AG20443 (cell line): ENCODE measurements at regions not wholly inside any gene's neighbourhood (a gene's known extent, or its start where the extent isn't known, plus 50 kb on each side); places are given as distances from the start of the nearest gene placed in this dataset.

Source experiments
- DNase-seq: peaks from one replicate; pipeline ENCODE4 v3.0.0; 2012; ENCODE audit warnings: low spot score, mixed read lengths

DNA sequence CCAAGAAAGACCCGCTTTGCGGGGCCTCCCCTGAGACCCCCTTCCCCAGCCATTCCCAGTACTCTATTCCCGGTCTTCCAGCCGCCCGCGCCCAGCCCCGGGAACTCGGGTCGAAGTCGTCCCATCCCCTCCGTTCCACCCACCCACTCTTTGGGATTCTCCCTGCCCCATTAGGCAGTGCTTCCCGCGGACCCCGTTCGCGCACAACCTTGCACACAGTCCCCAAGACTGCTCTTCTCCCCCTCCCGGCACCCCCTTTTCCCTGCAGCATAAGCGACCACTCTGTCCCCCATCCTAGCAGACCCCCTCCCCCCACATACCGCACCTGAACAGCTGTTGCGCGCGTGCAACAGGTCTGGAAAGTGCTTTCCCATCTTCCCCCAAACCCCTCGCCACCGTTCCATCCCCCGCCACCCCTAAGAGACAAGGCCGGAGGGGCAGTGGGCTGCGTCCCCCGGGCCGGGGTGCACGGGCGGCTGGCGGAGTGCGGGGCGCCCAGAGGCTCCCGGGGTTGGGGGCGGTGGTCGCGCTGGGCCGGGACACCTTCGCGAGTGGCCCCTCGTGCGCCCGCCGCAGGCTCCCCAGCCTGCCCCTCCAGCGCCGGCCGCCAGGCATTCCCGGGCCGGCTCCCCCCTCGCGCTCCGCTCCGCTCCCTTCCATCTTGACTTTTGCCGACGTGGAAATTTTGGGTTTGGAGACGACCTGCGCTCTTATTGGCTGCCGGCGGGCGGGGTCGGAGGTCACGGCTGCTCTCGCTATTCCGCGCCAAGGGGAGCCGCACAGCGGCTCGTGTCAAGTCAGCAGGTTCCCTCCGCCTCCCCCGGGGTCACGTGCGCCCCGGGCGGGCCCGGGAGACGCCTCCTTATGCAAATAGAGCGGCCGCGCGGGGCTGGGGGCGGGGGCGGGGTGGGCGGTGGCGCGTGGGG lies 201.2 kb upstream of the NFE2L3 start:
- peak; percentile 93 for DNase-seq

DNA sequence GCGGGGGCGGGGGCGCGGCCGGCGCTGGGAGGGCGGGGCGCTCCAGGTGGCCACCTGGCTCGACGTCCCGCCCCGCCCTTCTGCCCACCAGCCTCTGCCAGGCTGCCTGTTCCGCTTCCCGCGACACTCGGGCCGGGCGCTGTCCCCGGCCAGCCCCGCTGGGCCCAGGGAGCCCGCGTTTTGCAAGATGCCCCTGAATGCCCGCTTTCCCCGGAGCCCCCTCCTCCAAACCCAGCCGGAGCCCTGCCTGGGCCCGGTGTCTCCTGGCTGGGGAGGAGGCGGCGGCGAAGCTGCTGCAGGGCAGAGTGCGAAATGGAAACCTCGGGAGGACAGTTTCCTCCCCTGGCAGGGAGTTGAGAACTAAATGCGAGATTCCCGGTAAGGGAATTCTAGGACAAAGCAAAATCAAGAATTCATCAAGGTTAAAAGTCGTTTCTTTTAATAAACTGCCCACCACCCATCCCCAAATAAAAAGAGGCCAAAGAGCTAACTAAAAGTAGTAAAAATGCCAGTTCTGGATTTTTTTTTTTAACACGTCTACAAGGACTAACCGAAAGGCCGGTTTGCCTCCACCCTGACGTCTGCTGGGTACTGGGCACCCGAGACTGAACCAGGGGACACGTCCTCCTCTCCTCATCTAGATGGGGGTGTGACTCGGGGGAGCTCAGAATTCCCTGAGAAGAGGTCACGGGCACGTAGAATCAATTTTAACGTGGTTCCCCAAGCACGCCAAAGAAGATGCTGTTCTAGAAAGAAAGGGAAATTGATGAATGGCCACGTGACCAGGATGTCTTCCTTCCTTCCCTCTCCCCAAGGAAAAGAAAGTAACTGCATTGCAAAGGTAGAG lies 200.4 kb upstream of the NFE2L3 start:
- DNase-seq, result peak; percentile 30

DNA sequence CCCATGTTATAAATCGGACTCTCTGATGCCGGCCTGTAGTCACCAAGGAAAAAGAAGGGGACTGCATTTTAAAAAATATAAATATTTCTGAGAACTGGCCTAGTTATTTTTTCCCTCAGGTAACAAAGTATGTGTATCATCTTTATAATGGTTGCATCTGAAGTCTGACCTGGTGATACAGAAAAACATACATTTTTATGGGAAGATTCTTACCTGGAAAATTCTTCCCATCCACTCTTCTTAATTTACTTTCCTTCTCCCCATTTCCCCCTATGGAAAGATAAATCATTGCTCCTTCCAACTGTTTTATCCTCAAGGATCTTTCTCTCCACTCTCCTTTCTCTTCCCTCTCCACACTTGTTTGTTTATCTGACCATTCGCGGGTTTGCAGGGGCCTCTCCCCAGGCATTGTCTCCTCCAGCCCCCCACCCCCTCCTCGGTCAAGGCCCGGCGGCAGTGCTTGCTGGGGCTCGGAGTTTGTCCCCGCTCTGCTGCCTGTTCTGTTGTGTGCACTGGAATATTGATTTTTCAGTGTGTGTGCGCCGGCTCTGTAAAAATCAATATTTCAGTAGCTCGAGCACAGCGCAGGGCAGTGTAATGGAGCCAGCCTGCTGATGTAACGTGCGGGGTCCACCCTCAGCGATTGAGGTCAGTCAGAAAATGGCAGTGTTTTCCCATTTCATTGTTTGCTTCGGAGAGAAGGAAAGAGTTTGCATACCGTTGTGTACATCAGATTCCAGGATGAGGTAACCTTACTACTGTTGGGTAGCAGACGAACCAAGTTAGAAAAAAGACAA lies 199.5 kb upstream of the NFE2L3 start:
- DNase-seq, result no peak

DNA sequence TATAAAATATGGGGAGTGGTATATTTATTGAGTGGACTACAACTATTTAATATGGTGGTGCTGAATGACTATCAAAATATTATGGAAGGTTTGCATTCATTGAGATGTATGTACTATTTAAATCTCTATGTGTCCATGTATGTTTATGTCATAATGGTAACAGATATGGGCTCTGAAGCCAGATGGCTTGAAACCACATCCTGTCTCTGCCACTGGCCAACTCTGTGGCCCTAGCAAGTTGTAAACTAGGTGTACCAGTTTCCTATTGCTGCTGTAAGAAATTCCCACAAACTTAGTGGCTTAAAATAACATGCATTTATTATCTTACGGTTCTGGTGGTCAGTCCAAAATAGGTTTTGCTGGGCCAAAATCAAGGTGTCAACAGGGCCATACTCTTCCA lies 198.1 kb upstream of the NFE2L3 start:
- no peak for DNase-seq

DNA sequence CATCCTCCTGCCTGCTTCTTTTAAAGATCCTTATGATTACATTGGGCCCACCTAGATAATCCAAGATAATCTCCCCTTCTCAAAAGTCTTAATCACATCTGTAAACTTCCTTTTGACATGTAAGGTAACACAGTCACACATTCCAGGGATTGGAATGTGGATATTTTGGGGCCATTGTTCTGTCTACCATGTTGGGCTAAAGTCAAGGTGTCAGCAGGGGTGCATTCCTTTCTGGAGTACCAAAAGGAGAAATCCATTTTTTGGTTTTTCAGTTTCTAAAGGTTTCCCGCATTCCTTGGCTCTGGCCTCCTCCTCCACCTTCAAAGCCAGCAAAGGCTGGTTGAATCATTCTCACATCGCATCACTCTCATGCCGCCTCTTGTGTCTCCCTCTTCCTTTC lies 197.6 kb upstream of the NFE2L3 start:
- DNase-seq, result no peak

DNA sequence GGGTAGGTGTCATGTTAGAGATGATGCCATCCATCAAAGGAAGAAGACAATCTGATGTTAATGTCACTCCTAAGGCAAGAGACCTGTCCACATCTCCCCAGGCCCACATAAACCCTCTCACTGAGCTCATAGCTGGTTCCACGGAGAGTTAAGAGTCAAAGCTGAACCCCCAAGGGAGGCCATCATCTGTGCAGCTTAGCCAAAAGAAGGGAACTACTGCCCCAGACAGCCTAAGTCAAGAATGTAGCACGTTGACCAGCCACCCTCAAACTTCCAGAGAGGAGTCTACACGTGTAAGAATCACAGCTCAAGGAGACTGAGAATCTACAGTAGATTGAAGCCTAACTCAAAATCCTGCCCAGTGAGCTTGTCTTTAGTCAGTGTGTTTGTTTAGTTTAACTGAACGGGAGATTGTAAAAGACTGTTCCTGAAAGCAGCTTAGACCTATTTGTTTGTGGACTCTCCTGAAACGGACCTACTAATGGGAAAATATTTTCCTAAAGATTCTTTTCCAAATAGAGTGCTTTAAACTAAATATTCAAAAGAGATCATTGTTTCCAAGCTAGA lies 192.7 kb upstream of the NFE2L3 start:
- DNase-seq, result no peak

DNA sequence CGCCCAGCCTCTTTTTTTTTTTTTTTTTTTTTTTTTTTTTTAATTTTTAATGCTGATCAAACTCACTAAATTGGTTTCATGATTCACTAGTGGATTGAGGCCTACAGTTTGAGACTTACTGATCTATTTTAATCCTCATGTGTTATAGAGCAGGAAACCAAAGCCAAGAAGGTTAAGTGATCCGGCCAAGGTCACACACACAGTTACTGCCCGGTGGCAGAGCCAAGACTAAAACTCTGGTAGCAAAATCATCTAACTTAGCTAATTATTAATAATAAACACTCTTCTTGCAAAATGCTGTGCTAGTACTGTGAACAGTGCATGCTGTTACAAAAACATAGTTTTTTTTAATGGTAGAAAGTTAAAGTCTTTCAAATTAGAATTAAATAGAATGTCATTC lies 188.3 kb upstream of the NFE2L3 start:
- DNase-seq, result no peak

DNA sequence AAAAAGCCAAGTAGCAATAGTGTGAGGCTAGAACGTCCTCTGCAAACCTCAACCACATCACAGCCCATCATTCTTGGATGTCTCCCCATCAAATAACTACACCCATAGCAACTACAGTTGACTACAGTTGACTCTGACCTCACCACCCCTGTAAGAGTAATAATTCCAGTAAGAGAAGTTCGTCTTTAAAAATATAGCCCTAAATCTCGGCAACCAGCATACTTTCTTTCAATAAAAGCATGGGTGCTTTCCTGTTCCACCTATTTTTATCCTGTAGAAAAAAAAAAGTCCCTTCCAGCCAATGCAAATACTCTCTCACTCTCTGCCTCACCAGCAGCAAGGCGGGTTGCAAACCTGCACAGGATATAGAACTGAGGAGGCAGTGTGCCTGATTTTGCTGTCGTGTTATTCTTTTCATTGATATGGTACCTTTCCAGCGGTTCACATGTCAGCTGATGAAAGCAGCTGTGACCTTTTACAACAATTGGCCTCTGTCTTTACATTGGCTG lies 187.5 kb upstream of the NFE2L3 start:
- no peak for DNase-seq

DNA sequence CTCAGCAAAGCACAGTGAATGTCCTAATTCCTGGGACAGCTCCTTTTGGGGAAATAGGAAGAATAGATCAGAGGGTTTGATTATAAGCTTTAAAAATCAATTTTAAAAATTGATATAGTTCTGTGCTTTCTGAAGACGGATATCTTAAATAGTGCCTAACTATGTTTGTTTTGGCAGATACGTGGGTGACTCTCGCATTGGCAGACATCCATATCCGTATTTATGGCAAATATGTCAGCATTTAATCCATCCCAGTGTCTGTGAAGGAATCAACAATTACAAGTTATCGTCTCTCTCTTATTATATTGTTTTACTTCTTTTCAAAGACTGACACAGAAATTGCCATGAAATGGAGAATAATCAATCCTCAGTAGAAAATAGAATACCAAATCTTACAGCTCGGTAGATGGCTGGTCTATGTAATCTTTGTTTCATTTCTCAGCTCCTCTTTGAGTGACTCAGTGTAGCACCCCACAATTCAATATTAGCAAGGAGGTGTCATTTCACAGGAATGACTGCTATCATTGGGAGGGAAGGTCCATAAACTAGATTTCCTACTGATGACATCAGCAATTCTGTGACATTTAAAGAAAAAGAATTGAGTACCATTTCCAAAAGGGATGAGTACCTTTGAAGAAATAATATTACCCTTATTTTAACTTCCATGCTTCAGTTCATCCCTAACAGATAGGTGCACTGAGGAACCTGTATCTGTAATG lies 186.4 kb upstream of the NFE2L3 start:
- DNase-seq, result no peak

DNA sequence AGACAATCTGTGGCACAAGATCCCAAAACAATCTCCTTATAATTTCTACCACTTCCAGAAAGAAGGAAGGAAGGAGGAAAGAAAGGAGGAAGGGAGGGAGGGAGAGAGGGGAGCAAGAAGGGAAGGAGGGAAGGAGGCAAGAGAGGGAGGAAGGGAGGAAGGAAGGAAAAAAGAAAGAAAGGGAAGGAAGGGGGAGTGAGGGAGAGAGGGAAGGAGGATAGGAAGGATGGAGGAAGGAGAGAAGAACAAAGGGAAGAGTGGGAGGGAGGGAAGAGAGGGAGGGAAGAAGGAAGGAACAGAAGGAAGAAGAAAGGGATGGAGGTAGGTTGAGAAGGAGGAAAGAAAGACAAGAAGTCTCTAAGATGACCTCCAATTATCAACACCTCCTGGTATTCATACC lies 185.5 kb upstream of the NFE2L3 start:
- DNase-seq, result no peak

DNA sequence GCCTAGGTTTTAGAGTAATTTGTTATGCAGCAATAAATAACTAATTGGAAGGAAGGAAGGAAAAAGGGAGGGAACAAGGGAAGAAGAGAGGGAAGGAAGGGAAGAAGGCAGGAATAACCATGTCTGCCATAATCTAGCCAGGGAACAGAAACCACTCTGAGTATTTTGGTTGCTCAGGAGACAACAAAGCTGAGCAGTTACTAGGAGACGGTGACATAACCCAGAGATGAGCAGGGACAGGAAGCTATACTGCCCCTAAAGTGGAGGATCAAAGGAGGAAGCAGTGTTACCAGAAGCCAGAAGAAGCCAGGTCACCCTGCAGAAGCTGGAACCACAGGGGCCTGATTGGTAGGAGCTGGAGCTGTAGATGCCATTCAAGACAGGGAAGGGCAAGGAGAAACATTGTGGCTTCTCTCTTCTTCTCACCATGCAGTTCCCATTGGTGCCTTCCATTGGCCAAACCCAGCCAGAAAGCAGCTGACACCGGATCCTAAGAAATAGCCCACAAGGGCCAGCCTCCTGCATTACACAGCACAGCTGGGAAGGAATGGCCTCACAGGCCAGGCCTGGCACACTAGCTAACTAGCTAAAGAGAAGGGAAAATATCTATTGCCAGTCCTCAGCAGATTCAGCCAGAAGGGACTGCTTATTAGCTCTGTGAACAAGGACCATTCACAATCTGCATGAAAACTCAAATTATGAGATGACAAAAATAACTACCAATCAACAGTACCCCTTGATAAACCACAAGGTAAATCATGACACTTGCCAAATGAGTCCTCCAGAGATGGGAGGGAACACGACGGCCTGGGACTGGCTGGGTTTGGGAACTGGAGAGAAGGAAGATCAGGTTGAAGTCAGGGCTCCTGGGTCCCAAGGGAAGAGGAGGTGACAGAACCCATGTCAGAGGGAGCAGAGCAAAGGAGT lies 184.5 kb upstream of the NFE2L3 start:
- DNase-seq, result no peak

DNA sequence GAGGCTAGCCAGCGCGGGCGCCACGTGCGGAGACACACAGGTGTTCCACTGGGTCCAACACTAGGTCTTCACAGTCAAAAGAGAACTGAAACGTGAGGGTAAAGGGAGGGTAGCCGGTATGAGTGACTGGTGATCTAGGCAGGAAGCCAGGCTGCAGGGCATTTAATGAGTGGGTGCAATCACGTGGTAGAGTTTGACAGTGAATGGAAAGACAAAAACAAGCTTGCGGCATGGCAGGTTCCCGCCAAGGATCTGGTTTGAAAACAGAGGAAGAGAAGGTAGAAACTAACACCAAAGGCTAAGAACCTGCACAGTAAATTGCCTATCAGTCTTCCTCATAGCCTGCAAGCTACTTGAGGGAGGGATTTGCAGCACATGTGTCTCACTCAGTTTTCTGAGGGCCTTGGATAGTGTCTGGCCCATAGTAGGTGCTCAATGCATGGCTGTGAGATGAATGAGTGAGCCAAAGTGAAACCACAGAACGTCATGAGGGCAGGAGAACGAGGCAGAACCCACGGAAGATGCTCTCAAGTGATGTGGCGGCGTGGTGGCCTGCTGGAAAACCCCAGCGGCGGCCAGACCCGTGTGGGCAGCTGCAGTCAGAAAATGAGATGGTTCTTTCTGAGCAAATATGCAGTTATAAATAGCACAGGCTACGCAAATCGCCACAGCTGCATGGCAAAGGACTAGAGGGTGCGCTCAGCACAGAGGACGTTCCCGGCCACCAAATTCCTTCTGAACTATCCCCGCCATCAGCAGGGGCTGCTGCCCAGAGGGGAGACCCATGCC lies 183.6 kb upstream of the NFE2L3 start:
- DNase-seq, result no peak

DNA sequence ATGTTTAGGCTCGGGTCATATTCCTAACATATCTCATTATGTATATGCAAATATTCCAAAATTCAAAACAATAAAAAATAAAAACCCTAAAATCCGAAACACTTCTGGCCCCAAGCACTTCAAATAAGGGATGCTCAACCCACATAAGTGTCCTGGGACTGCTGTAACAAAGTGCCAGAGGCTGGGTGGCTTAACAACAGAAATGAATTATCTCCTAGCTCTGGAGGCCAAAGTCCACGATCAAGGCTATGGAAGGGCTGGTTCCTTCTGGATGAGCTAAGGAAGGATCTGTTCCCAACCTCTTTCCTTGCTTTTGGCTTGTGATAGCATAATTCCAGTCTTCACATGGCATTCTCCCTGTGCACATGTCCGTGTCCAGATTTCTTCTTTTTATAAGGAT lies 181.6 kb upstream of the NFE2L3 start:
- DNase-seq, result no peak

DNA sequence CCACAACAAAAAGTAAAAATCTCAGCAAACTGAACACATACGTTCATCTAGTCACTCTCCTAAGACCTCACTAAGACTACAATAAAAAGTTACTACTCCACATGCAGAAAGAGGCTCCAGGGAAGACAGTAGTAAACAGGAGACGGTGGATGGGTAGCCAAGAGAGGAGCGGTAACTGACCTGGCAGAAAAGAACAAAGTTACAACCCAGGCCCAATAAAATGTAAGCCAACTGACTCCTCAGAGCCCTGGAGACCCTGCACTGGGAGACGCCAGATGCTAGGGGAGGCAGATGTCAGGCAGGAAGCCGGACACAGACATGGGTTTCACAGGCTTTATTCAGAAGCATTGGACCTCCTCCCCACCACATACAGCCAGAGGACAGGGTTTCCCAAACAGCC lies 181.1 kb upstream of the NFE2L3 start:
- DNase-seq, result no peak

DNA sequence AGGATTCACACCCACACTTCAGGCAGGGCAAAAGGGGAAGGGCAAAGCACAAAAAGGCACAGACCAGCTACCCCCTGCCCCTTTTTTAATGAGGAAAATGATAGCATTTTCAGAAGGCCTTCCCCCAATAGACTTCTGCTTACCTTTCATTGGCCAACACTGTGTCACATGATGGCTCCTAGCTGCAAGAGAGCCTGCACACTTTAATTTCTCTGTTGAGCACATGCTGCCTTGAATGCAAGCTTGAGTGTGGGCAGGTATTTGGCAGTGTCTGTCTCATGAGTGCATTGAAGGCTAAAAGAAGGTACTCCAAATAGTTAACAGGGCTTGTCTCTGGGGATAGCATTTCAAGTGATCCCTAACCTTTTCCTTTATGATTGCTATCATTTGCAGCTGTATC lies 175.4 kb upstream of the NFE2L3 start:
- no peak for DNase-seq

DNA sequence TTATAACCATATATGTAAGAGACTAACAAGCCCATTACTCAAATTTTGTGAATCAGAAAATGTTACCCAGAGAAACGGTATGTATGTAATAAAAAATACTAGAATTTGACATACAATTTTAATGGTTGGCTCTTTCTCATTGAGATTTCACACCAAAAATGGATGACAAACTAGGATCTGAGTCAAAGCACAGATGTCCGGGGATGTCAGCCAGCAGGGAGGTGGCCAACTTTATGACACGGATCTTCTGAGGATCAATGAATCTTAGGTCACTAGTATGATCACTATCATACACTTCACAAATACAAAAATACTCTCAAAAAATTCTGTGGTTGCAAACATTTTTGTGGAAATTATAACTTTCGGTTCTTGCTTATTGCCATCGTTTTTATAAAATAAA lies 173.5 kb upstream of the NFE2L3 start:
- DNase-seq, result no peak

DNA sequence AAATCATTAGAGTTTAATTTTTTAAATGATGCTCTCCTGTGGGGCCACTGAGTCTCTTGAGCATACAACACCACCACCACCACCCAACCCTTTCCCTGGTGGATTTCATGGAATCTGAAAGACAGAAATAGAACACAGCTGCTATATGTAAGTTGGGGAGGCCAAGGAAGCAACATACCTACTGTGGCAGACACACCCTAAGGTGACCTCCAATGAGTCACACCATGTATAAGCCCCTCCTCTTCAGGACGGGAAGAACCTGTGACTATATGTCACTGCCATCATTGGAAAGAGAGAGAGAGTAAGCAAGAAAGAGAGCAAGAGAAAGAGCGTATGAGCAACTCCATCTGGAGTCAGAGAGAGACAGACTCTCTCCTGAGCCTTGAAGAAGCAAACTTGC lies 172.4 kb upstream of the NFE2L3 start:
- DNase-seq, result no peak

DNA sequence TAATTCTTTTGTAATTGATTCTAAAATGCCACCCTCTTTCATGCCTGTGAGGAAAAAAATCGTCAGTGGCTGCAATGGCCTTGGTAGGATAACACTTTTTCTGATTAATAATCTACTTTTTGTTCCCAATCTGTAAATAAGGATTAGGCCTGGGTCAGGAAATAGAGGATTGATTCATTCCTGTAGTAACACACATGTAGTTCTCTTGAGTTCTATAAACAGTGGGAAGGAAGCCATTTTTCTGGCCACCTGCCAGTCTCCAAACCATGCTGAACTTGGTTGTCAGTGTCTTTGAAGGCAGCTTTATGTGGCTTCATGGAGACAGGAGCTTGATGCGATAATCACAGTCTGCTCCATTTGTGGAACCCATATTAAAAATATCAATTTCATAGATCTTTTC lies 169.3 kb upstream of the NFE2L3 start:
- no peak for DNase-seq

DNA sequence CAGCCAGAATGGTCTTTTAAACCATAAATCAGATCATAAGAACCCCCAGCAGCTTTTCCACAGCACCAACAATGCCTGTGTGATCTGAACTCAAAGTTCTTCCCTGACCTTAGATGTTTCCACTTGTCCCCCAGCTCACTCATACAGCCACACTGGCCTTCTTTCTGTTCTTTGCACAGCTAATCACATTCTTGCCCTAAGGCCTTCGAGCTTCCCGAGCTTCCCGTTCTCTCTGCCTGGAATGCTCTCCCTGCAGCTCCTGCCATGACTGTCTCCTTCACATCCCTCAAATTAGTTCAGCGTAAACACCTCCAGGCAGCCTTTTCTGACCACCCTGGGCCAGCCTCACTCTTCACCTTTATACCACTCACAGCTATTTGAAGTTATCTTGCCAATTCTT lies 166.8 kb upstream of the NFE2L3 start:
- no peak for DNase-seq
